GM12891 (cell line): ENCODE measurements at regions not wholly inside any gene's neighbourhood (a gene's known extent, or its start where the extent isn't known, plus 50 kb on each side); places are given as distances from the start of the nearest gene placed in this dataset.

Experiments
- PAX5 ChIP-seq: IDR thresholded peaks from 2 replicates; pipeline ENCODE4 v1.6.1; 2011; ENCODE audit warnings: low read length, moderate library complexity, mild to moderate bottlenecking; ENCODE audit not compliant: insufficient read depth, severe bottlenecking
- POLR2A ChIP-seq: IDR thresholded peaks from 2 replicates; pipeline ENCODE4 v1.6.1; 2011; ENCODE audit warnings: low read depth, low read length, control low read depth
- POLR2AphosphoS5 ChIP-seq: IDR thresholded peaks from 2 replicates; pipeline ENCODE4 v1.6.1; 2011; ENCODE audit warnings: low read depth, low read length, control low read depth
- POU2F2 ChIP-seq: IDR thresholded peaks from 2 replicates; pipeline ENCODE4 v1.6.1; 2011; ENCODE audit warnings: low read depth, mild to moderate bottlenecking, control low read depth, low read length, moderate library complexity
- SPI1 ChIP-seq: IDR thresholded peaks from 2 replicates; pipeline ENCODE4 v1.6.1; 2011; ENCODE audit warnings: low read depth, low read length, control low read depth
- TAF1 ChIP-seq: IDR thresholded peaks from 2 replicates; pipeline ENCODE4 v1.6.1; 2011; ENCODE audit warnings: low read depth, low read length, control low read depth

DNA sequence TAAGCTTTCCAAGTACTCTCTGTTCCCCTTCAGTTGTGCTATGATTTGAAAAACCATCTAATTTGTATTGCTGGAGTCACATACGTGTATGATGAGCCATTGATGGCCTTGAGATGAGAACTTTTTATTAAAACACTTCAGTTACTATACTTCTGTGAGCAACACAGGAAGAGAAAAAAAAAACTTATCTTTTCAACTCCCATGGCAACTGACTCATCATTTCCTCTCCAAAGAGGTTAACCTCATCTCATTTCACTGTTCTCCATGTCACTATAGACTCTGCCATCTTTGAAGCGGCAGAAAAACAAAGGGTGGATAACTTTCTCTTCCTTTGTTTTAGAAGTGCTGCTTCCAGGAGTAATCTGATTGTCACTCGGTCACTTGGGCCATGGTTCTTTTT is 104.3 kb upstream of the PCSK1 start:
- TF ChIP-seq POLR2A, result no peak
- TF ChIP-seq POLR2AphosphoS5, result no peak
- TF ChIP-seq TAF1, result no peak
- no peak for TF ChIP-seq SPI1
- TF ChIP-seq PAX5, result no peak
- TF ChIP-seq POU2F2, result no peak
